NOMO-1 treated with dmso at 0.1 percent for 144 hours (cell line): ENCODE measurements at regions not wholly inside any gene's neighbourhood (a gene's known extent, or its start where the extent isn't known, plus 50 kb on each side); places are given as distances from the start of the nearest gene placed in this dataset.

Source experiments
- DNase-seq: peaks from one replicate; lab custom pipeline; 2025; ENCODE audit not compliant: unreplicated experiment; lab: John Stamatoyannopoulos, UW

DNA sequence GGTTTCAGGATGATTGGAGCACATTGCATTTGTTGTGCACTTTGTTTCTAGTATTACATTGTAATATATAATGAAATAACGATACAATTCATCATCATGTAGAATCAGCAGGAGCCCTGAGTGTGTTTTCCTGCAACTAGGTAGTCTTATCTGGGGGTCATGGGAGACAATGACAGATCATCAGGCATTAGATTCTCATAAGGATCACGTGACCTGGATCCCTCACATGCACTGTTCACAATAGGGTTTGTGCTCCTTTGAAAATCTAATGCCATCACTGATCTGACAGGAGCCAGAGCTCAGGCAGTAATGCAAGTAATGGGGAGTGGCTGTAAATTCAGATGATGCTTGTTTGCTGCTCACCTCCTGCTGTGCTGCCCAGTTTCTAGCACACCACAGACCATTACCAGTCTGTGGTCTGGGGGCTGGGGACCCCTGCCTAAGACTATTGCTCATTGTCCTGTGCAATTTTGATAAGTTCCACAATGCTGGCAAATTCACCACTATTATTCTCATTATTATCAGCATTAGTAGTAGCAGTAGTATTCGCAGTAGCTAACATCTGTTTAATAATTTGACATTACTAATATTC lies 428.7 kb upstream of the TNP1 start:
- no peak for DNase-seq

DNA sequence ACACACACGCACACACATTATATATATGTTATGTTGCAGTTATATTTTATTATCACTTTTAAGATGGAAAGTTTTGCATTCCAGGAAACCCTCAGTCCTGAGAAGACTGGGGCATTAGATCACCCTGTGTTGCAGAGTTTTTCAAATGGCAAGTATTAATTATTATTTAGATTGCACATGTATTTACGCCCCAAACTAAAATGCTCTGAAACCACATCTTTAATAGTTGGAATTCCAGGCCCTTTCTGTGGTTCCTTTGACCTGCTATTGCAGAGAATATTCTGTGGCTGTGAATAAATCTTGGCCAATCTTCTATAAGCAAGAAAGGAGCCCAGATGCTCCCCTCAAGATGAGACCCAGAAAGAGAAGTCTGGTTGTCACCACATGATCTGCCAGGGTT lies 427.0 kb upstream of the TNP1 start:
- no peak for DNase-seq

DNA sequence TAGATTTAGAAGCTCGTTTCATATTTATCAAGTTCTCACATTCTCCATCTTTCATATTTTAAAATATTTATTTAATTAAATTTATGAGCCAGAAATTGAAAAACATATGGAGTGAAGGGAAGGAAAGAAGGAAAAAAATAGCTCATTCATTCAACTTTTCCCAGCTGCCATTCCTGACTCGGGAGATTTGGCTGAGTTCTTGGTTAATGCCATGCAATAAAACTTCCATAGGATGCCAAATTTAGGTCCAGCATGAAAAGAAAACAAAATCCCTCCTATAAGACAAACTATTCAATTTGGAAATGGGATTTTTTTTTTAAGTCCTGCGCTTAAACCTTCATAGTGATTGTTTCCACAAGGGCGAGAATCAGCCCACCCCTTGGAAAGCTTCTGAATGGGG lies 426.1 kb upstream of the TNP1 start:
- DNase-seq: no peak

DNA sequence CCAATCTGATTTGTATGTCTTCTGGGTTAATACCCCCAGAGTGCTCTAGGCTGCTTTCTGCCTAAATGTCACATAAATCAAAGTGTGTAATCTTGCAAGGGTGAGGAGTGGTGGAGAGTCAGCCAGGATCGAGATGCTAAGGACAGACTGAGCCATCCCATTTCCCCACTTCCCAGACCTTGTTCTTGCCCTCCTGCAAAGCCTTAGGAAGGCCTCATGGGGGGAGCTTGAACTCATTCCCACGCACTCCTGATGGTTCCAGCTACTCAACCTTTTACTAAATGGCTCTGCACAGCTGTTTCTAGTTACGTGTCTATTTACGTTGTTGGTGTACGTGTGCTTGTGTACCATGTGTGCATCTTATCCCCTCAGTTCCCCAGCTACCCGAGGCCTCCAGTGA lies 423.6 kb upstream of the TNP1 start:
- DNase-seq: no peak

DNA sequence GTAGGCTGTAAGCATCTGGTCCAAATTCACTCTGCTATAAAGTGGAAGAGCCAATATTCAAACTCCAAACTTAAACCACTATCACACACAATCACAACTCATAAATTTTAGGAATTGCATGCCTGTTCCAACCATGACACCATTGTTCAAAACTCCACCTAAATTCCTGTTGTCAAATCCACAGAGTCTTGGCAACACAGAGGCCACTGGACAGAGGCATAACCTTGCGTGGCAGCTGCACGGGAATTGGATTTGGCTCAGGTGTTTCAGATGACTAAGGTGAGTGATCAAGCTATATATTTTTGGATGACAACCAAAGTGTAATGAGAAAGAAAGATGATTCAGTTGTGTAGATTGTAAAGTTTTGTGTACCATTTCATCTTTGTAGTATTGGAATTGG lies 422.7 kb upstream of the TNP1 start:
- no peak for DNase-seq

DNA sequence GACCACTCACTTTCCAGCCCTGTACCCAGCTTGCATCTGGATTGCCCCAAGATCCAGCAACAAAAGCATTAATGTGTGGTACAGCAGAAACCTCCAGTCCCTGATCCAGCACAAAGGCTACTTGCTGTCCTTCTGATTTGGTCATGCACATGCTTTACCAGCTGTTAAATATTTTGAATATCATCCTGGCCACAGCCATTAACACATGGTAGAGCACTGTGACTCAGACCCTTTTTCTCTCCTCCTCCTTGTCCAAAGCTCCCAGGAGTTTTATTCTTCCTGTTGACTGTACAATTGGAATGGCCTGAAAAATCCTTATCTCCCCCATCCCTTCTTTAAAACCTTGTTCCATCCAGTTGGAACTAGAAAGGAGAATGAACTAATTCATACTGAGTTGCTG lies 419.7 kb upstream of the TNP1 start:
- no peak for DNase-seq

DNA sequence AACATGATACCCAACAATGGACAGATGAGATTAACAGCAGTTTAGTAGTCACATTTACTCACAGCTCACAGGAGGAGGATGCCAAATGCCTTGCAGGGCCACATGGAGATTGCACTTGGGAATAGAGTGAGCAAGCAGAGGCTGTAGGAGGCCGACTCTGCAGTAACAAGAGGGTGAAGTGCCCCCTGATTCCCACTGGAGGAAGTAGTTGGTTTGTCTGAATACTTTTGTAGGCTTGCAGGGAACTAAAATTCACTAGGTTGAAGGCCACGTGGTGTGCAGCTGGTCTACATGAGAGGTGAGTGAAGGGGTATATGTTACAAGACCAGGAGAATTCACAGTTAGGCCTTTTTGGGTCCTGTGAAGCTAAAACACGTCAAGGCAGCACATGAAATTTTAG lies 419.3 kb upstream of the TNP1 start:
- no peak for DNase-seq

DNA sequence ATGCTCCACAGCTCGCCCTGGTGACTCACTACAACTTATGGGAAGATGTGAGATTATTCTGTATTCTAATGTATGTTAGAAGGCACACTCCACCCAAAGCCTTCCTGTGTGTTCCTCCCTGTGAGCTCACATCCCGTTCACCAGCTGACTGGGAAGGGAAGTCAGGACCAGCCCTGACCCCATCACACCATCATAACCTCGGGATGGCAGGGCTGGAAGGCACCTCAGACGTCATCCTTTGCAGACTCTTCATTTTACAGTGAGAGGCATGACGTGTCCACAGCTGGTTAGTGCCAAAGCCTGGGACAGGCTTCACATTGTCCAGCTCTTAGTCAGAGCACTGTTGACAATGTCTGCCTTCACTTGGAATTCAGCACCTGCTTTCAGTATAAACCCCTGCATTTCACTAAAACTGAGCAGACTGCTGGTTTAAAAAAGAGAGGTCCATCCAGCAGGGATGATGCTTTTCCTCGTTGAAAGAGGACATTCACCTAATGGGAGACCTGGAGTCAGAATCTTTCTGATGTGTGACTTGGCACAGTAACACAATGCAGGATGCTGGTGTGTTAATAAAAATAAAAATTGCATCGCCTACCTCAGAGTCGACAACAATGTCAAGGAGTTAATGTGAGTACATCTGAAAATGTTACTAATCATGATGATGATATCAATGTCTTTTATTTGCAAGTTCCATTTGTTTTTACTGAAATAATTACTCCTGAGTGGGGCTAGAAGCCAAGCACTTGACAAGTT lies 418.0 kb upstream of the TNP1 start:
- DNase-seq: no peak

DNA sequence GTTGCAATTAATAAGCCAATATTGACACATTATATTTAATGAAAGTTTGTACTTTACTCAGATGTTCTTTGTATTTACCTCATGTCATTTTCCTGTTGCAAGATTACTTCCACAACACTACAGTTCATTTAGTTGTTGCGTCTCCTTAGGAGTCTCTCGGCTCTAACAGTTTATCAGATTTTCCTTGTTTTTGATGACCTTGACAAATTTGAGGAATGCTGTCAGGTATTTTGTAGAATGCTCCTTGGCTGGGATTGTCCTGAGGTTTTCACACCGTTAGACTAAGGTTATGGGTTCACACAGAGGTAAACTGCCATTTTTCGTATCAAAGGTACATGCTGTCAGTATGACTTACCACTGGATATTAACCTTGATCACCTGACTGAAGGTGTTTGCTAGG lies 416.6 kb upstream of the TNP1 start:
- no peak for DNase-seq

DNA sequence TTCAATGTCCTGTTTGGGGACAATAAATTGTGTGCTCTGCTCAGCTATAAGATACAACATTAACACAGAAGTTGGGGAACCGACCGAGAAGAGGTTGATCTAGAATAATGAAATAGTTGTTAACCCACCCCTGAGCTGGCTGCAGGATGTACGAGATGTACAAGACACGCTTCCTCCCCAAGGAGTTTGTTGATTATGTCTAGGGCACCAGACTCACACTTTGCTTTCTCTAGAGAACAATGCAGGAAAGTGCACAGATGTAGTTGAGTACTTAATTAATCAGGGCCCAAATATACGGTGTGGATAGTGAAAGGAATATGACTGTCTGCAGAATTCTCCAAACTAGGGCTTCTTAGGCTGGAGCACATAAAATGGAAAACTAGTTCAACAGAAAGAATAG lies 415.2 kb upstream of the TNP1 start:
- no peak for DNase-seq

DNA sequence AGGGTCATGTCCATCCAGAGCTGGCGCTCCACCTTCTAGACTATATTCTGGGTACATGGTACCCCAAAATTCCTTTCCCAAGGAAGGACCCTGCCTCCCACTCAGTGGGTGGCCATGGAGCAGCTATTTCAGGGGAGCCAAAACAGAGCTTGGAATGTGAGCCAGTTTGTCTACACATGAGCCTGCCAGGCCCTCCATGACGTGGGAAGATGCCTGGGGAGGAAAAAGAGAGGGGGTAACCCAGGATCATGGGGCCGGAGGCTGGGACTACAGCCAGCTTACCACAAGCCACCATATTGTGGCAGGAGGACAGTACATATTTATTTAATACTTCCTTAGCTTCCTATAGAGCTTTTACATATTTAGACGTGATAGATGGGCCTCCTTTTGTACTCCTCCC lies 414.7 kb upstream of the TNP1 start:
- DNase-seq: no peak

DNA sequence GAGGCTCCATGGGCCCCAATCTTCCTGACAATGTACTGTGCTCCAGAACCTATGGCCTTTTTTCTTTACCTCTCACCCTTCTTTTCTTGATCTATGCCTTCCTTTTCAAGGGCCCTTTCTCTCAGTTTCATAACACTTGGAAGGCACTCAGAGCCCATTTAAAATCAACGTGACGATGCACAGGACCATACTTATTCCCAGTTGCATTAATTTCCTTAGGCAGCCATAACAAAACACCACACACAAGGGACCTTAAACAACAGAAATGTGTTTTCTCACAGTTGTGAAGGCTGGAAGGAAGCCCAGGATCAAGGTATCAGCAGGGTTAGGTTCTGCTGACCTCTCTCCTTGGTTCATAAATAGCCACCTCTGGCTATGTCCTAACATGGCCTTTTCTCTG lies 414.0 kb upstream of the TNP1 start:
- no peak for DNase-seq

DNA sequence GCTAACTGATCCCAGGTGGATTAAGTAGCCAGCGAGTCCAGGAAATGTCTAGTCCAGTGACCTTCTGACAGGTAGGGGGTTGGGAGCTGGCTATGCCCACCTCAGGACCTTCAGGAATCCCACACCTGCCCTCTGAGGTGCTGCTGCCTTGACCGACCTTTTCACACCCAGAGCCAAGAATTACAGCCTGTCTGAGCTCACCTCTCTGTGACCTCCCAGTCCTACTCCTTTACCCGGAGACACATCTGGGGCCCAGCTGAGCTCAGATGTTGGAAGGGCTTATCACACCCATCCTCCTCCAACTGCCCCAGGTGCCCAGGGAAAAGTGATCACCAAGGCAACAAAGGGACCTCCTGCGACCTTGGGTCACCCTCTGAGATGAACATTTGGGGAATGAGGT lies 413.3 kb upstream of the TNP1 start:
- no peak for DNase-seq

DNA sequence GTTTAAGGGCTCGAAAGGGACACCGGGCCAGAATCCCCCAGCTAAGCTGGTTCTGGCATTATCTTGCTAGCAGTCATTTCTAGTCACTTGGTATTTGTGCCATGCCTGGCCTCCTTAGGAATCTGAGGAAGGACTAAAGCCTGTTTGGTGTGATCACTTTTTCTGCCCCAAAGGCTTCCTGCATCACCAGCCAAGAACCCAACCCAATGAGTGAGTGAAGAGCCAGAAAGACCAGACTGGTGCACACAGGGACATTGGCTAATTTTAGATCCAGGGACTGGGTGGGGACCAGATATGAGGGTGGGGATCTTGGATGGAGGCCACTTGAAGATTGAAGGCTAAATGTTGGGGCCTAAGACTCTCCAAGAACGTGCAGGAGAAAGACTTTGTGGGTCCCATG lies 411.9 kb upstream of the TNP1 start:
- DNase-seq: no peak

DNA sequence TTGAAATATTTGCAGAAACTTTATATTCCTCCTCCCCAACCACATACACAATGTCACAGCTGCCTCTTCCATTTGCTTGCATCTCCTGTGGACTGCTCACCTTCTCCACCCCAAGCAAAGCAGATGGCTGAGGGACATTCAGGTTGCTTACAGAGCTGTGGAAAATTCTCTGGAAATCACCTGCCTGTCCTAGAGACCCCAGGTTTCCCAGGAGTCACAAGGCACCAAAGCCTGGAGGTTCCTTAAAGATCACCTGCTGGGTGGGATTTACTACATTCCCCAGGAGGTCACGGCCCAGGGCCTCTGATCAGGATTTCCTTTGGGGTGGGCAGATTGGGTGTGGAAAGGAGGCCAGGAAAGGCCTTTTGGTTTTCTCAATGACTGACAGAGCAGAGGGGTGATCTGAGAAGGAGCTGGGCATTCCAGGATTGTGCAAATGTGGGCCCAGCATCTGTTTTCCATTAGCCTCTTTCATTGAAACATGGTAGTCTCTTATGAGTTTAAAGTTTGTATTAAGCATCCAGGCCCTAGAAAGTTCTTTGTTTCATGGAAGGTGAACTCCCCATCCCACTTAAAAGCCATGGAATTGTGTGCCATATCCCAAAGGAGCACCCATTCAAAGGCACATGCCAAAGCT lies 410.7 kb upstream of the TNP1 start:
- DNase-seq: no peak

DNA sequence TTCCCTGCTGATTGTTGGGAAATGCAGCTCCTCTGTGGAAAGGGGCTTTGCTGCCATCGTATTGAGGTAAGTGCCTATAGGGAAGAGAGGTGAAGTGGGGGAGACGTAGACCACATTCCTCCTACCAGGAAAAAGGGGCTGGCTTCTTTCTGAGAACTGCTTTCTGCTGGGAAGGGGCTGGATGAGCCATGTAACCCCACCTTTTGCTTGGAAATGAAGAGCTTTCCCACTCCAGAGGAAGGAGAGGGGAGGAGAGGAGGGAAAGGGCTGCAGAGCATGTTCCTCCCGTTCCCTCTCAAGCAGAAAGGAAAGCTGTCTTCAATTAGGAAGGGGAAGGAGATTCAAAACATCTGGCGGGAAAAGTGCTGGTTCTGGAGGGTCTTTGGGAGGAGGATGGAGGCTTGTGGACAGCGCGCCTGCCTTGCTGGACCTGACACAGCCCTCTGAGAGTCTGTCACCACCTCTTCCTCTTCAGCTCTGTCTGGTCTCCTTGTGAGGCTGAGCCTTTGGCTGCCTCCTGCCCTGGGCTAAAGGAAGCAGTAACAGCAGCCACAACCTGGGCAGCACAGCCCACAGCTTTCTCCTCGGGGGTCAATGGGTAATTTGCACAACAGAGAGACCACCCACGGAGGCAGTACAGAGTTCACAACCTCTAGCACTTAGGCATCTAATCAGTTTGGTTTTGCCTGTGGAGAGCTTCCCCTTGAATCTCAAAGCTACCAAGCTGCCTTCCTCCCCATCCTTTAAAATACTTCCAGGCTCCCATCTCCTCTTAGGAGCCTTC lies 410.0 kb upstream of the TNP1 start:
- no peak for DNase-seq

DNA sequence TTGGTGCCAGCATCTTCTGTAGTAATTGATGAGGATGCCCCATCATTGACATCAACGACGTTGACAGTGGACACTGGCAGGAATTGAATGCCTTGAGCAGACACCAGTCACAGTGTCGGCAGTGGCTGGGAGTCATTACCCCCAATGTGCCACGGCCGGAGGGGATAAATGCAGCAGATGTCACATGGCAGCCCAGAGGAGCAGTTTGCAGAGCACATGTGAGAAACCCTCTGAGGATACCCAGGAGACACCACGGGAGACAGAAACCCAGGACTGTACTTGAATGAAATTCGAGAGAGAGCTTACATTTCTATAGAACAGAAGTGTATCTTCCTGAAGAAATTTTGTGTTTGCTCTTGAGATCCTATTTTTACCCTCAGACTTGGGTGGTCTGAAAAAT lies 409.1 kb upstream of the TNP1 start:
- no peak for DNase-seq

DNA sequence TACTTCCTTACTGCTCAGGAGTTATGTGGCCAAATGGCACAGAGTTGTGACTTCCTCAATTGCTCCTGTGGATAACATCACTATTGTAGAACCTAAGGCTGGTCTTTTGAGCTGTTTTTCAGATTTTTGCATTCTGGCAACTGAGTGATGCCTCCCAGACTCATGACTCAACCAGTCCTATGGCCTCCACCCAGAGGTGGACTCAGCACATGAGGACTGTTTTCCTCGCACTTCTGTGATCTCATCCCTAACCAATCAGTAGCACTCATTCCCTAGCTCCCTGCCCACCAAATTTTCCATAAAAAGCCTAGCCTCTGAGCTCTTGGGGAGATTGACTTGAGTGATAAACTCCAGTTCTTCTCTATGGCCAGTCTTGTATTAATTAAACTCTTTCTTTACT lies 407.9 kb upstream of the TNP1 start:
- DNase-seq: no peak

DNA sequence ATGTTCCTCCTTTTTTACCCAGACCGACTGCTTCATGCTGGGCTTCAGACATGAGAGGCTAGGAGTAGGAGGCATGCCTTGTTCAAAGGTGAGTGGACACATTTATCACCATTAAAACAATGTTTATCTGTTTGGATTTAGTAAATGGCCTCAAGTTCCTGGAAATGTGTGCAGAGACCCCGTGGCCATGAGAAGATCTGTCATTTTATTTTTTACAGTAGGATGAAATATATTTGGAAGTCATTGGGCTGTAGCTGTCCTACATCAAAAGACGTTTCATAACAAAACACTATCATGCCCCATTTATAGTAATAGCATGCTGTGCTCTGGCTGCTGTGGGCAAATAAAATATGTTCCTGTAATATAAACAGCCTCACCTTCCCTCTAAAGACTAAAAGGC lies 403.9 kb upstream of the TNP1 start:
- no peak for DNase-seq

DNA sequence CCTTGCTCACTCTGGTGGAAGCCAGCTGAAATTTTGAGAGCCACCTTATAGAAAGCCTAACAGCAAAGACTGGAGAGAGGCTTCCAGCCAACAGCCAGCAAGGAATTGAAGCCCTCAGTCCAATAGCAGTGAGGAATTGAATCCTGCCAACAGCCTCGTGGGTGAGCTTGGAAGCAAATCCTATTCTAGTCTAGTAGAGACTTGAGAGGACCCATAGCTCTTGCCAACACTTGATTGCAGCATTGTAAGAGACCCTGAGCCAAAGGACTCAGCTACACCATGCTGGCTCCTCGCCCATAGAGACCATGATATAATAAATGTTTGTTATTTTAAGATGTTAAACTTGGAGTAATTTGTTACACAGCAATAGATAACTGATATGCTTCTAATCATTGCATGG lies 403.0 kb upstream of the TNP1 start:
- DNase-seq: no peak

DNA sequence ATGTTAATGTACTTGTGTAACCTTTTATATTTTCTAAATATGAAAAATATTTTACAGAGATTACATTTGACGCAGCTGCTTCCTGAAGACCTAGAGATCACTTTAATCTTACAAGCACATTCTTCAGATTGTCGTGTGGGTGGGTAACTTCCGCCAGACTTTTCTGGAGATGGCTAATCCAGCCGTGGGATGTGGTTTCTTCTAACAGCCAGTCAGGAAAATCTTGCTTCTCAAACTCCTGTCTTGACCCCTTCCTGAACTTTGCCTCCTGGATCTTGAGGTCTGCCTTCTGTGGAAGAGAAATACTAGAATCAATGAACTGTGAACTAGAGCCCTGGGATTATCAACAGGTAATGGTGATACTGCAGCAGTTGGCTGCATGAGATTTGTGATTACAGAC lies 401.6 kb upstream of the TNP1 start:
- no peak for DNase-seq
